SJCRH30 (cell line): ENCODE measurements at regions not wholly inside any gene's neighbourhood (a gene's known extent, or its start where the extent isn't known, plus 50 kb on each side); places are given as distances from the start of the nearest gene placed in this dataset.
"Not testable (repeated sequence)": the region's sequence is repeated elsewhere in the genome, so short reads cannot be mapped to it uniquely, and the experiment has no call there.

Experiments
- DNase-seq, 2 experiments: peaks; one replicate each; pipeline ENCODE4 v3.0.0-alpha.2; 2015 to 2020
- H3K27ac ChIP-seq: fragments of 250-450 bp; sonication (Bioruptor Pico); 2 replicates; pipeline ENCODE4 v1.5.1; 2020; ENCODE audit warnings: mild to moderate bottlenecking, moderate library complexity
- H3K27me3 ChIP-seq: fragments of 250-450 bp; sonication (Bioruptor Pico); 2 replicates; pipeline ENCODE4 v1.5.1; 2020; ENCODE audit warnings: mild to moderate bottlenecking, moderate library complexity
- H3K36me3 ChIP-seq: fragments of 250-450 bp; sonication (Bioruptor Pico); 2 replicates; pipeline ENCODE4 v1.5.1; 2020; ENCODE audit warnings: mild to moderate bottlenecking, moderate library complexity
- H3K4me1 ChIP-seq: fragments of 250-450 bp; sonication (Bioruptor Pico); 2 replicates; pipeline ENCODE4 v1.5.1; 2020; ENCODE audit warnings: mild to moderate bottlenecking, moderate library complexity
- H3K4me3 ChIP-seq: fragments of 250-450 bp; sonication (Bioruptor Pico); 2 replicates; pipeline ENCODE4 v1.5.1; 2020; ENCODE audit warnings: mild to moderate bottlenecking, moderate library complexity
- H3K9me3 ChIP-seq: fragments of 250-450 bp; sonication (Bioruptor Pico); replicated peaks from 2 replicates; pipeline ENCODE4 v1.5.1; 2020; ENCODE audit warnings: mild to moderate bottlenecking, moderate library complexity

DNA sequence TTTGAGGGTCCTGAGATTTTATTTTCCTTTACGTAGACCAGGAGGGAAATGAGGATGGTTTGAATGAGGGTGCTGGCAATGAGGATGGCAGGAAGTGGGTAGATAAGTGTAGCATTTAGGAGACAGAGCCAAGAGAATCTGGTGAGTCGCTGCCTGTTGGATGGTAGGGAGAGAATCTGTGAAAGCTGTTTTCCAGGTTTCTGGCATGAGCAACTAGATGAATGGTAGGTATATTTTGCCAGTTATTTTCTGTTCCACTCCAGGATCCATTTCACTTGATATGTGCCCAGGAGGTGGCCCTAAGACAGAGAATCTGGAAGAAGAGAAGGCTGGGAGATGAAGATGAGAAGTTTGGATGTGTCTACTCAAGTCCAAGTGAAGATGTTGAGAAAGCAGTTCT lies 63.3 kb upstream of the VIPR2 start:
- Histone ChIP-seq H3K9me3 (no peaks in the 10 kb centered on the region), H3K27ac (no peak overlapping the region), H3K4me3 (no peak overlapping the region), H3K27me3 (no peaks in the 10 kb centered on the region), H3K4me1 (peaks cover 40% of the 10 kb centered on the region), H3K36me3 (no peaks in the 10 kb centered on the region)
- DNase-seq, result no peak

DNA sequence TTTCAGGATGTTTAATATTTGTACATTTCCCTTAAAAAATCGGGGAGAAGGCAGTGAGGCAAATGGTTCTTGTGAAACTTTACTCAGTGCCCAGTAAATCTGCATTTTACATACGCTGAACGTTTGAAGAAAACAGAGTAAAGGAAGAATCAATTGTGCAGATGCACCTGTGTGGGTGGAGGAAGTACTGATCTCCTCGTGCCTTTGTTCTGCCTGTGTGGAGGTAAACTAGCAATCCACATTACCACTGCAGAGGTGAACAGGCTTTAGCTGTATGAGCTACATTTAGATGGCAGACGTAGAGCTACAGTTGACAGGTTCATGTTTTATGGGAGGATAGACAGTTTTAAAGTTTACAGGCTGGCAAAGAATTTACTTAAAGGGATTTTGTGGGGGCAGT lies 62.7 kb upstream of the VIPR2 start:
- H3K4me1 ChIP-seq, result peaks cover 34% of the 10 kb centered on the region
- no peak overlapping the region for H3K27ac ChIP-seq
- H3K9me3 ChIP-seq, result no peaks in the 10 kb centered on the region
- no peak for DNase-seq
- H3K36me3 ChIP-seq, result no peaks in the 10 kb centered on the region
- H3K27me3 ChIP-seq, result no peaks in the 10 kb centered on the region
- no peak overlapping the region for H3K4me3 ChIP-seq

DNA sequence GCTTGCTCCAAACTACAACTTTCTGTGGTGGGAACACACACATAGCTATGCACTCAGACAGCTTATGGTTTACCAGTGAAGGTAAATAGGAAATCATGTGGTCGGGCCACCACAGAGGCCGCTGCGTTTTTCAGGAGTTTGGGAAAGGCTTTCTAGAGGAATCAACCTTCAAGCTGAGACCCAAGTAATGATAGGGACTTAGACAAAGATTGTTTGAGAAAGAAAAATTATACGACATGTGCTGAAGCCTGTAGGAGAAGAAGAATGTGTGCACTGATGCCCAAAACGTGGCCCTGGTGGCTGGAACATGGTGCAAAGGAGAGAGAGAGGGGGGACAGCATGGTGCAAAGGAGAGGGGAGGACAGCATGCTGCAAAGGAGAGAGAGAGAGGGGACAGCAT lies 61.2 kb upstream of the VIPR2 start:
- no peak for DNase-seq
- no peaks in the 10 kb centered on the region for H3K9me3 ChIP-seq
- H3K27me3 ChIP-seq, result no peaks in the 10 kb centered on the region
- no peaks in the 10 kb centered on the region for H3K36me3 ChIP-seq
- no peak overlapping the region for H3K27ac ChIP-seq
- no peak overlapping the region for H3K4me3 ChIP-seq
- H3K4me1 ChIP-seq, result peaks cover 23% of the 10 kb centered on the region

GRCh38 chr7:159204664-159205063 lies 60.0 kb upstream of the VIPR2 start:
- Histone ChIP-seq H3K27ac (no peak overlapping the region), H3K9me3 (no peaks in the 10 kb centered on the region), H3K4me3 (no peak overlapping the region), H3K27me3 (no peaks in the 10 kb centered on the region), H3K4me1 (peaks cover 13% of the 10 kb centered on the region), H3K36me3 (no peaks in the 10 kb centered on the region)
- DNase-seq, result no peak

DNA sequence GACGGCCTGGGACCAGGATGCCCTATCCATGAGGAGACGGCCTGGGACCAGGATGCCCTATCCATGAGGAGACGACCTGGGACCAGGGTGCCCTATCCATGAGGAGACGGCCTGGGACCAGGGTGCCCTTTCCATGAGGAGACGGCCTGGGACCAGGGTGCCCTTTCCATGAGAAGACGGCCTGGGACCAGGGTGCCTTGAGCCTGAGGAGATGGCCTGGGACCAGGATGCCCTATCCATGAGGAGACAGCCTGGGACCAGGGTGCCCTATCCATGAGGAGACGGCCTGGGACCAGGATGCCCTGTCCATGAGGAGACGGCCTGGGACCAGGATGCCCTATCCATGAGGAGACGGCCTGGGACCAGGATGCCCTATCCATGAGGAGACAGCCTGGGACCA lies 58.6 kb upstream of the VIPR2 start:
- H3K4me1 ChIP-seq, H3K27ac ChIP-seq, H3K36me3 ChIP-seq, DNase-seq, H3K27me3 ChIP-seq, H3K9me3 ChIP-seq, H3K4me3 ChIP-seq: not testable (repeated sequence)

DNA sequence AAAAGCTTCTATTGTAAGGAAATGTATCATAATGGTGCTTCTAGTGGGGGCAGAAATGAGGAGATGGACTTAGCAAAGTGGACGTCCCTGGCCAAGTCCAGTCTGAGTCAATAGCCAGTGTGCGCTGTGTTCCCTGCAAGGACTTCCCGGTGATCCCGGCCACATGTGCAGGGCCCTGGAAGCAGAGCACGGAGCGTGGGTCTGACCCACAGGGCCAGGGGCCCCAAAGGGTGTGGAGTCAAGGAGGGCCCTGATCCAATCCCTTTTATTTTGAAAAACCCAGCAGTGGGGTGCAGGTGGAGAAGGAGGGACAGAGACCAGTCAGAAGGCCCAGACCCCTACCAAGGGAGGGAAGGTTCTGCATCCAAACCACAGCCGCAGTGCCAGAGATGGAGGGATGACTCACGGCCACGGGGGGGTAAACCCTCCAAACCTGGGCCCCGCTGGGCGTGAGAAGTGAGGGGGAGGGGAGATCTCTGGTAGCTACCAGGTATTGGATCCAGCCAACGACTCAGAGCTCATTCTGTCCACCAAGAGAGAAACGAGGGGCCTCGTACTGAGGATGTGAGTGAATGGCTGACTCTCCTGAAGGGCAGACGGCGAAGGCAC lies 57.2 kb upstream of the VIPR2 start:
- no peaks in the 10 kb centered on the region for H3K9me3 ChIP-seq
- no peak for DNase-seq
- H3K36me3 ChIP-seq, result no peaks in the 10 kb centered on the region
- no peak overlapping the region for H3K4me3 ChIP-seq
- H3K27me3 ChIP-seq, result no peaks in the 10 kb centered on the region
- H3K27ac ChIP-seq, result no peak overlapping the region
- H3K4me1 ChIP-seq, result peaks cover 7% of the 10 kb centered on the region; the same call in 1 of the 2 replicates

- Histone ChIP-seq H3K36me3 (no peaks in the 10 kb centered on the region), H3K27ac (no peak overlapping the region), H3K4me1 (peaks cover 18% of the 10 kb centered on the region; the same call in 1 of the 2 replicates), H3K4me3 (no peak overlapping the region), H3K27me3 (no peaks in the 10 kb centered on the region), H3K9me3 (no peaks in the 10 kb centered on the region)
- DNase-seq, result no peak
Measured at GRCh38 chr7:159200421-159200820, 55.8 kb upstream of the VIPR2 start.

DNA sequence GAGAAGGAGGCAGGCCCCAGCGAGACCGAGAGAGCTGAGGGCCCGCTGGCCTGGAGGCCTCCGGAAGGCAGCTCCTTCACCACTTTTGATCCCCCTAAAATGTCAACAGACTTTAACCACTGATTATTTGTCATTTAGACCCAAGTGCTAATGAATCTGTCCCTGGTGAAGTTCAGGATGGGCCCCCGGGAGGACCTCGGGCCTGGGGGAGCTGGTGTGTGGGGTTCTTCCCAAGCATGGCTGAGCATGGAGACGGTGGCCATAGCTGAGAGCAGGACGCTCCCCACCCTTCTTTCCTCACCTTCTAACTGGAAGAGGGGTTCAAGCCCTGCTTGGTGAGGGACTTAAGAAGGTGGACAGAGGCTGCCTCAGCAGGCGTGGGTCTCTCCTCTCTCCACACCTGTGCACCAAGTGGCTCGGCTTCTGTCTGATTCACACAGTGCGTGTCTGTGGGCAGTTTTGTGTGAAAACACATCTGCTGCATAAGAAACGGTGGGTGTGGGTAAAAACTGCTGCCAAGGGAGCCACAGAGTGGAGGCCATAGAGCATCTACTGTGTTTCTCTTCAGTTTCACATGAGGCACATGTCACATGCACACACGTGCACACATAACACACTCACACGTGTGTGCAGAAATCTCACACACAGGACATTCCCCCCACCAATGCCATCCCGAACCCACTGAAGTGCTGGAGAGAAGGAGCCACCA lies 53.5 kb upstream of the VIPR2 start:
- Histone ChIP-seq H3K27ac (no peak overlapping the region), H3K4me1 (peaks cover 18% of the 10 kb centered on the region; the same call in 1 of the 2 replicates), H3K27me3 (no peaks in the 10 kb centered on the region), H3K4me3 (no peak overlapping the region), H3K36me3 (no peaks in the 10 kb centered on the region), H3K9me3 (no peaks in the 10 kb centered on the region)
- no peak for DNase-seq

GRCh38 chr7:159197066-159197975 lies 52.7 kb upstream of the VIPR2 start:
- H3K9me3 ChIP-seq, result no peaks in the 10 kb centered on the region
- H3K4me1 ChIP-seq, result peaks cover 18% of the 10 kb centered on the region; the same call in 1 of the 2 replicates
- no peaks in the 10 kb centered on the region for H3K36me3 ChIP-seq
- no peaks in the 10 kb centered on the region for H3K27me3 ChIP-seq
- no peak overlapping the region for H3K27ac ChIP-seq
- no peak overlapping the region for H3K4me3 ChIP-seq
- peak; percentile 47 to 65 for DNase-seq

- peaks cover 18% of the 10 kb centered on the region; the same call in 1 of the 2 replicates for H3K4me1 ChIP-seq
- no peaks in the 10 kb centered on the region for H3K9me3 ChIP-seq
- no peak overlapping the region for H3K4me3 ChIP-seq
- no peak overlapping the region for H3K27ac ChIP-seq
- no peaks in the 10 kb centered on the region for H3K27me3 ChIP-seq
- no peaks in the 10 kb centered on the region for H3K36me3 ChIP-seq
- DNase-seq, result no peak
Measured at GRCh38 chr7:159196584-159196983, 51.9 kb upstream of the VIPR2 start.

DNA sequence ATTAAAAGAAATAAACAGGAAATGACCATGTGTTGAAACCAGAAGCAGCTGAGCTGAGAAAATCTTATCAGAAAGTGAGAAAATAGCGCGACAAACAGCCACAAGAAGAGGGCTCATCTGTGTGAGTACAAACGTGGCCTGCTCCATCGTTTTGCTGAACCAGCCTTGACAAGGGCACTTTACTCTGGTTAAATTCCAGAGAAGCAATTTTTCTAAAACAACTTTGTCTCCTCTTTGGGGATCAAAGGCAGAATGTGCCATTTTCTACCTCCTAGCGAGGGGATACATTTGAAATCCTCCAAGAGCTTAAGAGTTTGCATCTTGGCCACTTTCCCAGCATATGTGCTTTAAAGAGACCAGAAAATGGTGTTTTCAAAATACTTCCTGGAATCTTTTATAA lies 51.3 kb upstream of the VIPR2 start:
- Histone ChIP-seq H3K4me3 (no peak overlapping the region), H3K9me3 (no peaks in the 10 kb centered on the region), H3K27ac (peak overlapping the region; percentile 28; the same call in 1 of the 2 replicates)

More for the DNA sequence above, 51.3 kb upstream of the VIPR2 start:
- Histone ChIP-seq H3K36me3 (no peaks in the 10 kb centered on the region), H3K4me1 (peaks cover 18% of the 10 kb centered on the region; the same call in 1 of the 2 replicates), H3K27me3 (no peaks in the 10 kb centered on the region)
- DNase-seq, result no peak
